Neural cell (in vitro differentiated cells): ENCODE measurements at regions not wholly inside any gene's neighbourhood (a gene's known extent, or its start where the extent isn't known, plus 50 kb on each side); places are given as distances from the start of the nearest gene placed in this dataset.

Experiments
- H2AFZ ChIP-seq: fragments of 200-600, 300-800 bp; sonication (generic), shearing (Covaris generic); 2 replicates; pipeline ENCODE4 v1.6.0; 2014; ENCODE audit warnings: low read depth, mild to moderate bottlenecking, antibody characterized with exemption, low read length, moderate library complexity
- H3F3A ChIP-seq: fragments of 200-600 bp; shearing (Covaris generic); 2 replicates; pipeline ENCODE4 v1.6.1; 2016; ENCODE audit warnings: mild to moderate bottlenecking, moderate library complexity, mixed read lengths, antibody characterized with exemption, low read length; ENCODE audit not compliant: insufficient read depth, poor library complexity, severe bottlenecking
- H3K27ac ChIP-seq: fragments of 200-600, 300-800 bp; sonication (generic), shearing (Covaris generic); 2 replicates; pipeline ENCODE4 v1.5.1; 2014; ENCODE audit warnings: mild to moderate bottlenecking, low read length, moderate library complexity
- H3K27me3 ChIP-seq: fragments of 300-800, 200-600 bp; sonication (generic), shearing (Covaris generic); 2 replicates; pipeline ENCODE4 v1.6.0; 2014; ENCODE audit warnings: mild to moderate bottlenecking, low read depth, low read length, moderate library complexity; ENCODE audit not compliant: insufficient read depth
- H3K36me3 ChIP-seq: fragments of 300-800, 200-600 bp; sonication (generic), shearing (Covaris generic); 2 replicates; pipeline ENCODE4 v1.5.1; 2014; ENCODE audit warnings: mild to moderate bottlenecking, antibody characterized with exemption, low read length, moderate library complexity; ENCODE audit not compliant: insufficient read depth
- H3K4me2 ChIP-seq: fragments of 300-800, 200-600 bp; sonication (generic), shearing (Covaris generic); 2 replicates; pipeline ENCODE4 v1.6.0; 2014; ENCODE audit warnings: mild to moderate bottlenecking, low read length
- H3K4me3 ChIP-seq: fragments of 300-800, 200-600 bp; sonication (generic), shearing (Covaris generic); 2 replicates; pipeline ENCODE4 v1.5.1; 2014; ENCODE audit warnings: mild to moderate bottlenecking, low read length, moderate library complexity
- H3K79me2 ChIP-seq: fragments of 200-600 bp; shearing (Covaris generic); replicated peaks from 2 replicates; pipeline ENCODE4 v1.6.0; 2014; ENCODE audit warnings: mild to moderate bottlenecking, low read length, moderate library complexity; ENCODE audit not compliant: insufficient read depth
- H3K9ac ChIP-seq: fragments of 300-800, 200-600 bp; sonication (generic), shearing (Covaris generic); 2 replicates; pipeline ENCODE4 v1.6.1; 2016; ENCODE audit warnings: mild to moderate bottlenecking, low read length, mixed read lengths
- H3K9me2 ChIP-seq: fragments of 200-600 bp; shearing (Covaris generic); 2 replicates; pipeline ENCODE4 v1.6.1; 2016; ENCODE audit warnings: mild to moderate bottlenecking, low read length, mixed read lengths; ENCODE audit not compliant: insufficient read depth
- H3K9me3 ChIP-seq: fragments of 200-600, 300-800 bp; sonication (generic), shearing (Covaris generic); 2 replicates; pipeline ENCODE4 v1.6.1; 2016; ENCODE audit warnings: mild to moderate bottlenecking, mixed run types, low read length, moderate library complexity, mixed read lengths
- H4K20me1 ChIP-seq: fragments of 200-600 bp; shearing (Covaris generic); 2 replicates; pipeline ENCODE4 v1.6.1; 2016; ENCODE audit warnings: mild to moderate bottlenecking, mixed run types; ENCODE audit not compliant: insufficient read depth
- EP300 ChIP-seq: fragments of 450-650 bp; conservative IDR thresholded peaks from 2 replicates; pipeline ENCODE4 v1.6.1; 2014; ENCODE audit warnings: antibody characterized with exemption, mild to moderate bottlenecking, moderate library complexity; ENCODE audit not compliant: poor library complexity, severe bottlenecking
- EZH2 ChIP-seq: fragments of 200-600, 300-800 bp; shearing (Covaris generic), sonication (generic); IDR thresholded peaks from 2 replicates; pipeline ENCODE4 v1.6.1; 2014; ENCODE audit warnings: antibody characterized with exemption, low read length, borderline replicate concordance, mild to moderate bottlenecking; ENCODE audit not compliant: insufficient read depth, poor library complexity, severe bottlenecking
- MXI1 ChIP-seq: fragments of 450-650 bp; conservative IDR thresholded peaks from 2 replicates; pipeline ENCODE4 v1.6.1; 2014; ENCODE audit warnings: antibody characterized with exemption, mild to moderate bottlenecking; ENCODE audit not compliant: poor library complexity, severe bottlenecking
- POLR2AphosphoS5 ChIP-seq: IDR thresholded peaks from 2 replicates; pipeline ENCODE4 v1.6.1; 2012
- RAD21 ChIP-seq: fragments of 450-650 bp; conservative IDR thresholded peaks from 2 replicates; pipeline ENCODE4 v1.6.1; 2014; ENCODE audit warnings: antibody characterized with exemption, mild to moderate bottlenecking, moderate library complexity
- SMC3 ChIP-seq: fragments of 450-650 bp; conservative IDR thresholded peaks from 2 replicates; pipeline ENCODE4 v1.6.1; 2014; ENCODE audit warnings: antibody characterized with exemption, mild to moderate bottlenecking, moderate library complexity; ENCODE audit not compliant: poor library complexity
- TAF1 ChIP-seq: IDR thresholded peaks from 2 replicates; pipeline ENCODE4 v1.6.1; 2012; ENCODE audit warnings: low read depth
- TF ChIP-seq, protein P1 (sequence below): IDR thresholded peaks from 2 replicates; pipeline ENCODE4 v1.6.1; 2012; ENCODE audit warnings: borderline replicate concordance
- TF ChIP-seq, protein P2 (sequence below): fragments of 450-650 bp; IDR thresholded peaks from 2 replicates; pipeline ENCODE4 v1.5.1; 2014; ENCODE audit warnings: antibody characterized with exemption, mild to moderate bottlenecking, moderate library complexity; ENCODE audit not compliant: poor library complexity, severe bottlenecking

DNA sequence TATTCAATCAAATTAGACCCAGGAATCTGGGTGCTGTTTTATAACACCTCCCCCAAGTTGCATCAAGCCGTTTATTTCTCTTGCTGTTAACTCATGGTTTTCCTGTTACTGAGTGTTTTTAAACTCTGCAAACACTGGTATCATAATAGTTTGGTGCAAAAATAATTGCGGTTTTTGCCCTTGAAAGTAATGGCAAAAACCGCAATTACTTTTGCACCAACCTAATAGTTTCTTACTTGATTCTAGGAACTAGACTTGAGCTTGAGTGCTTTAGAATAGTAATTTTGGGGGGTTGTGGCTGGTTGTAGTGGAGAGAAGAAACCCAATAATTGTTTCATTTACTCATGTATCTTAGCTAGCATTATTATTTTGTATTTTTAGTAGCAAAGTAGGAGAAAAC, 156.6 kb downstream of the FHIP1A start:
- Histone ChIP-seq H3K27me3 (no peaks in the 10 kb centered on the region), H4K20me1 (no peaks in the 10 kb centered on the region), H2AFZ (no peak overlapping the region), H3F3A (peaks cover 4% of the 10 kb centered on the region), H3K4me3 (no peak overlapping the region), H3K79me2 (no peaks in the 10 kb centered on the region), H3K36me3 (no peaks in the 10 kb centered on the region), H3K27ac (no peak overlapping the region), H3K9me3 (no peaks in the 10 kb centered on the region), H3K9me2 (no peaks in the 10 kb centered on the region), H3K4me2 (no peak overlapping the region), H3K9ac (no peak overlapping the region)
- no peak for TF ChIP-seq TAF1
- TF ChIP-seq POLR2AphosphoS5: no peak

DNA sequence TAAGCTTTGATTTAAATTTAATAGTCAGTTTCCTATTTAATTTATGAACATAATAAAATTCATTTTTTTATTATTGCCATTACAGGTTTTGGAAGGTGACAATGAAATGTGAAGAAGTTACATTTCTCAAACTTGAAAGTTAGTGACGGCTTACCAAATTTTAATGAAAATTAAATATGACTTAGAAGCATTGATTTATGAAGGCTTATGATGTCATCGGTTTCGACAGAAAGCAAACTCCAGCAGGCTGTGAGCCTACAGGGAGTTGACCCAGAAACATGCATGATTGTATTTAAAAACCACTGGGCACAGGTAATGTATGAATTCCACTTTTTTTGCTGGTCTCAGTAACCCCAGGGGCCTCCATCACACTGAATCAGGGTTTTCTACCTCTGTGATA, 157.1 kb downstream of the FHIP1A start:
- no peaks in the 10 kb centered on the region for H4K20me1 ChIP-seq
- no peaks in the 10 kb centered on the region for H3K36me3 ChIP-seq
- H3K27me3 ChIP-seq: no peaks in the 10 kb centered on the region
- H3K79me2 ChIP-seq: no peaks in the 10 kb centered on the region
- no peak overlapping the region for H2AFZ ChIP-seq
- H3K27ac ChIP-seq: no peak overlapping the region
- no peak for TF ChIP-seq RAD21
- no peak for TF ChIP-seq EP300
- no peak for TF ChIP-seq MXI1
- TF ChIP-seq, protein P1, sequence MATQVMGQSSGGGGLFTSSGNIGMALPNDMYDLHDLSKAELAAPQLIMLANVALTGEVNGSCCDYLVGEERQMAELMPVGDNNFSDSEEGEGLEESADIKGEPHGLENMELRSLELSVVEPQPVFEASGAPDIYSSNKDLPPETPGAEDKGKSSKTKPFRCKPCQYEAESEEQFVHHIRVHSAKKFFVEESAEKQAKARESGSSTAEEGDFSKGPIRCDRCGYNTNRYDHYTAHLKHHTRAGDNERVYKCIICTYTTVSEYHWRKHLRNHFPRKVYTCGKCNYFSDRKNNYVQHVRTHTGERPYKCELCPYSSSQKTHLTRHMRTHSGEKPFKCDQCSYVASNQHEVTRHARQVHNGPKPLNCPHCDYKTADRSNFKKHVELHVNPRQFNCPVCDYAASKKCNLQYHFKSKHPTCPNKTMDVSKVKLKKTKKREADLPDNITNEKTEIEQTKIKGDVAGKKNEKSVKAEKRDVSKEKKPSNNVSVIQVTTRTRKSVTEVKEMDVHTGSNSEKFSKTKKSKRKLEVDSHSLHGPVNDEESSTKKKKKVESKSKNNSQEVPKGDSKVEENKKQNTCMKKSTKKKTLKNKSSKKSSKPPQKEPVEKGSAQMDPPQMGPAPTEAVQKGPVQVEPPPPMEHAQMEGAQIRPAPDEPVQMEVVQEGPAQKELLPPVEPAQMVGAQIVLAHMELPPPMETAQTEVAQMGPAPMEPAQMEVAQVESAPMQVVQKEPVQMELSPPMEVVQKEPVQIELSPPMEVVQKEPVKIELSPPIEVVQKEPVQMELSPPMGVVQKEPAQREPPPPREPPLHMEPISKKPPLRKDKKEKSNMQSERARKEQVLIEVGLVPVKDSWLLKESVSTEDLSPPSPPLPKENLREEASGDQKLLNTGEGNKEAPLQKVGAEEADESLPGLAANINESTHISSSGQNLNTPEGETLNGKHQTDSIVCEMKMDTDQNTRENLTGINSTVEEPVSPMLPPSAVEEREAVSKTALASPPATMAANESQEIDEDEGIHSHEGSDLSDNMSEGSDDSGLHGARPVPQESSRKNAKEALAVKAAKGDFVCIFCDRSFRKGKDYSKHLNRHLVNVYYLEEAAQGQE: no peak
- TF ChIP-seq, protein P2, sequence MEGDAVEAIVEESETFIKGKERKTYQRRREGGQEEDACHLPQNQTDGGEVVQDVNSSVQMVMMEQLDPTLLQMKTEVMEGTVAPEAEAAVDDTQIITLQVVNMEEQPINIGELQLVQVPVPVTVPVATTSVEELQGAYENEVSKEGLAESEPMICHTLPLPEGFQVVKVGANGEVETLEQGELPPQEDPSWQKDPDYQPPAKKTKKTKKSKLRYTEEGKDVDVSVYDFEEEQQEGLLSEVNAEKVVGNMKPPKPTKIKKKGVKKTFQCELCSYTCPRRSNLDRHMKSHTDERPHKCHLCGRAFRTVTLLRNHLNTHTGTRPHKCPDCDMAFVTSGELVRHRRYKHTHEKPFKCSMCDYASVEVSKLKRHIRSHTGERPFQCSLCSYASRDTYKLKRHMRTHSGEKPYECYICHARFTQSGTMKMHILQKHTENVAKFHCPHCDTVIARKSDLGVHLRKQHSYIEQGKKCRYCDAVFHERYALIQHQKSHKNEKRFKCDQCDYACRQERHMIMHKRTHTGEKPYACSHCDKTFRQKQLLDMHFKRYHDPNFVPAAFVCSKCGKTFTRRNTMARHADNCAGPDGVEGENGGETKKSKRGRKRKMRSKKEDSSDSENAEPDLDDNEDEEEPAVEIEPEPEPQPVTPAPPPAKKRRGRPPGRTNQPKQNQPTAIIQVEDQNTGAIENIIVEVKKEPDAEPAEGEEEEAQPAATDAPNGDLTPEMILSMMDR: no peak
- TF ChIP-seq TAF1: no peak
- TF ChIP-seq POLR2AphosphoS5: no peak
- no peak for TF ChIP-seq EZH2
- TF ChIP-seq SMC3: no peak
- H3K9ac ChIP-seq: no peak overlapping the region
- no peaks in the 10 kb centered on the region for H3K9me2 ChIP-seq
- peaks cover 4% of the 10 kb centered on the region for H3F3A ChIP-seq
- H3K4me3 ChIP-seq: no peak overlapping the region
- no peak overlapping the region for H3K4me2 ChIP-seq
- no peaks in the 10 kb centered on the region for H3K9me3 ChIP-seq

DNA sequence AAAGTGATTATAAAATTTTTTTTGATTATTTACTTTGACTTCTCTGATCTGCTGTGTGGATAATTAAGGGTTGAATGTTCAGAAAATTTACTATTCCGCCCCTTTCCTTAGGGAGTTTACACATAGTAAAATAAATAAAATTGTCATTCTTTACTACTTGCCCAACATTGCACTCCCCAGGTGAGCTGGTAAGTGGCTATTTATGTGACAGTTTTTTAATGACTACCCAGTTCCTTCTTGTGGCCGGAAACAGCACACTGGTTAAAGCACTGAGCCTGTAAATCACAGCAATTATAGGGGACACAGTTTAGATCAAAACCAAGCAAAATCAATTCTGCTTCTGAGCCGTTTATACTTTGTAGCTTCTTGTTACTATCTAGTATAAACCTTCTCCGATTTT, 158.1 kb downstream of the FHIP1A start:
- peaks cover 4% of the 10 kb centered on the region for H3F3A ChIP-seq
- H3K9me3 ChIP-seq: no peaks in the 10 kb centered on the region
- H3K27me3 ChIP-seq: no peaks in the 10 kb centered on the region
- no peak overlapping the region for H3K4me3 ChIP-seq
- no peak overlapping the region for H3K9ac ChIP-seq
- no peaks in the 10 kb centered on the region for H3K9me2 ChIP-seq
- H3K36me3 ChIP-seq: no peaks in the 10 kb centered on the region
- H2AFZ ChIP-seq: no peak overlapping the region
- no peak overlapping the region for H3K4me2 ChIP-seq
- no peak for TF ChIP-seq RAD21
- TF ChIP-seq POLR2AphosphoS5: peak; percentile 48
- H4K20me1 ChIP-seq: no peaks in the 10 kb centered on the region
- H3K79me2 ChIP-seq: no peaks in the 10 kb centered on the region
- no peak overlapping the region for H3K27ac ChIP-seq
